ENCODE measurements at regions not wholly inside any gene's neighbourhood (a gene's known extent, or its start where the extent isn't known, plus 50 kb on each side); places are given as distances from the start of the nearest gene placed in this dataset.

DNA sequence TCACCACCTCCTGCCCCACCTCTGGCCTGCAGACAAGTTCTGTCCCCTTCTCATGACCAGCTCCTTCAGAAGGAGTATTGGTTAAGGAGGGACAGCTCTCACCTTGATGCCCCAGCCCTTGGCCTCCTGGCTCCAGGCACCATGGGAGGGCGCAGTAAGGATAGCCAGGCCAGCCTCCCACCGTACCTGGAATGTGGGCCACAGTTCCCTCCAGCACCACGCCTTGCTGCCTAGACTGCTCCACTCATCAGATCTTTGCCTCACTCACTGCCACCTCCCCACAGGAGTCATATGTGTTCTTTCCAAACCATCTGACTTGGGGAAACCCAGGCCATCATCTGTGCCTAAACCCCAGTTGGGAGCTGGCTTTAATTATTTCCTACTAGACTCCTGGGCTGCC is 97.0 kb downstream of the CCDC185 start (continued):
- TF ChIP-seq, protein P1, sequence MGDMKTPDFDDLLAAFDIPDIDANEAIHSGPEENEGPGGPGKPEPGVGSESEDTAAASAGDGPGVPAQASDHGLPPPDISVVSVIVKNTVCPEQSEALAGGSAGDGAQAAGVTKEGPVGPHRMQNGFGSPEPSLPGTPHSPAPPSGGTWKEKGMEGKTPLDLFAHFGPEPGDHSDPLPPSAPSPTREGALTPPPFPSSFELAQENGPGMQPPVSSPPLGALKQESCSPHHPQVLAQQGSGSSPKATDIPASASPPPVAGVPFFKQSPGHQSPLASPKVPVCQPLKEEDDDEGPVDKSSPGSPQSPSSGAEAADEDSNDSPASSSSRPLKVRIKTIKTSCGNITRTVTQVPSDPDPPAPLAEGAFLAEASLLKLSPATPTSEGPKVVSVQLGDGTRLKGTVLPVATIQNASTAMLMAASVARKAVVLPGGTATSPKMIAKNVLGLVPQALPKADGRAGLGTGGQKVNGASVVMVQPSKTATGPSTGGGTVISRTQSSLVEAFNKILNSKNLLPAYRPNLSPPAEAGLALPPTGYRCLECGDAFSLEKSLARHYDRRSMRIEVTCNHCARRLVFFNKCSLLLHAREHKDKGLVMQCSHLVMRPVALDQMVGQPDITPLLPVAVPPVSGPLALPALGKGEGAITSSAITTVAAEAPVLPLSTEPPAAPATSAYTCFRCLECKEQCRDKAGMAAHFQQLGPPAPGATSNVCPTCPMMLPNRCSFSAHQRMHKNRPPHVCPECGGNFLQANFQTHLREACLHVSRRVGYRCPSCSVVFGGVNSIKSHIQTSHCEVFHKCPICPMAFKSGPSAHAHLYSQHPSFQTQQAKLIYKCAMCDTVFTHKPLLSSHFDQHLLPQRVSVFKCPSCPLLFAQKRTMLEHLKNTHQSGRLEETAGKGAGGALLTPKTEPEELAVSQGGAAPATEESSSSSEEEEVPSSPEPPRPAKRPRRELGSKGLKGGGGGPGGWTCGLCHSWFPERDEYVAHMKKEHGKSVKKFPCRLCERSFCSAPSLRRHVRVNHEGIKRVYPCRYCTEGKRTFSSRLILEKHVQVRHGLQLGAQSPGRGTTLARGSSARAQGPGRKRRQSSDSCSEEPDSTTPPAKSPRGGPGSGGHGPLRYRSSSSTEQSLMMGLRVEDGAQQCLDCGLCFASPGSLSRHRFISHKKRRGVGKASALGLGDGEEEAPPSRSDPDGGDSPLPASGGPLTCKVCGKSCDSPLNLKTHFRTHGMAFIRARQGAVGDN (IDR thresholded peaks at IDR 0.05) = no peak
